Kidney (tissue), 13 donors: ENCODE measurements at regions not wholly inside any gene's neighbourhood (a gene's known extent, or its start where the extent isn't known, plus 50 kb on each side); places are given as distances from the start of the nearest gene placed in this dataset.
A peak's percentile ranks its signal among the peaks of the same experiment; 100 is the strongest.

ENCODE experiments used
- DNase-seq, 5 donors: peaks; one replicate each; pipeline ENCODE4 v3.0.0-alpha.2; 2013 to 2020
- FAIRE-seq: peaks from 2 replicates; lab custom pipeline; 2012; peaks lifted over from hg19 to GRCh38; lab: Jason Lieb, UNC
- H3K27ac ChIP-seq, 2 donors: one replicate each; pipeline ENCODE4 v1.7.0; 2013; ENCODE audit warnings: low read depth in 2 of 2, low read length in 2 of 2, inconsistent platforms in 1 of 2
- H3K27me3 ChIP-seq: one replicate; pipeline ENCODE4 v1.7.1; 2013; ENCODE audit warnings: low read length, inconsistent platforms; ENCODE audit not compliant: control insufficient read depth, insufficient read depth
- H3K36me3 ChIP-seq, 3 donors: one replicate each; pipeline versions ENCODE4 v1.7.0 to v1.7.1; 2013; ENCODE audit warnings: low read length in 3 of 3, control low read depth in 1 of 3, inconsistent platforms in 1 of 3; ENCODE audit not compliant: insufficient read depth in 3 of 3, control insufficient read depth in 2 of 3
- H3K4me1 ChIP-seq, 3 donors: one replicate each; pipeline versions ENCODE4 v1.7.0 to v1.7.1; 2013; ENCODE audit warnings: low read length in 3 of 3, inconsistent platforms in 1 of 3, low read depth in 1 of 3; ENCODE audit not compliant: control insufficient read depth in 2 of 3, insufficient read depth in 2 of 3
- H3K4me3 ChIP-seq, 3 donors: one replicate each; pipeline versions ENCODE4 v1.7.0 to v1.8.1; 2013; ENCODE audit warnings: low read length in 3 of 3, control low read depth in 1 of 3, inconsistent platforms in 1 of 3
- H3K9ac ChIP-seq, 3 donors: one replicate each; pipeline versions ENCODE4 v1.7.0 to v1.7.1; 2013; ENCODE audit warnings: low read length in 3 of 3, control low read depth in 1 of 3, inconsistent platforms in 1 of 3
- H3K9me3 ChIP-seq, 3 donors: one replicate each; pipeline versions ENCODE4 v1.7.0 to v1.7.1; 2013; ENCODE audit warnings: low read length in 3 of 3, control low read depth in 1 of 3, inconsistent platforms in 1 of 3; ENCODE audit not compliant: control insufficient read depth in 2 of 3, insufficient read depth in 1 of 3
- intact Hi-C: fragments of 100-400 bp; cut with DNase I; formaldehyde crosslinking; loops from one replicate; pipeline ENCODE4 v1.11.1; 2022
- TF ChIP-seq, protein P1 (sequence below): IDR thresholded peaks from 3 replicates; pipeline ENCODE4 v1.5.1; 2012; ENCODE audit warnings: mild to moderate bottlenecking, moderate library complexity, borderline replicate concordance; ENCODE audit not compliant: insufficient read depth; ENCODE audit errors: extremely low read depth
- donor health status: control.
- donor health status: control.
- donor health status: control.
- donor health status: control.
- donor health status: control.
- donor health status: DM: yes; HTN: yes; CAD: no.
- donor health status: Normal renal cell carcinoma (clear cell type).

DNA sequence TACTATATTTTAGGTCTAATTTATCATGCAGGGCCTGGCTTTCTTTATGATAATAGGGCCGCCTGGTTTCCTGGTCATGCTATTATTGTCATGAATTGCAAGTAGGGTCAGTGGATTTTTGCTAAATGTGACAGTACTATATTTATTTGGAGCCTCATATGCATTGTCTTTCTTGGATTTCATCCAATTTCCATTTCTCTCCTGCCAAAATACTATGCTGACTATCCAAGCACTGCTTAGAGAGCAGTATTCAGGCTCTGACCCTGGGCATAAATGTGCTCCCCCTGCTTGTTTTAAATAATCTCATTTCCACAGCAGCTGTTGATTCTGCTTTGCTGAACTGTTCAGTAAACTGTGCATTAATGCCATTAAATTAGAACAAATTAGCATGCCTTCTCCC lies 269.3 kb downstream of the GPM6A start:
- DNase-seq (peak in 2 of 5 donors; percentile 27 to 54), FAIRE-seq (no peak)
- Histone ChIP-seq H3K27me3 (no peaks in the 10 kb centered on the region), H3K4me3 (no peak overlapping the region), H3K9ac (no peak overlapping the region), H3K9me3 (no peaks in the 10 kb centered on the region), H3K4me1 (no peaks in the 10 kb centered on the region), H3K27ac (no peak overlapping the region), H3K36me3 (no peaks in the 10 kb centered on the region)
- intact Hi-C loops, result no loop called here
- TF ChIP-seq, protein P1, sequence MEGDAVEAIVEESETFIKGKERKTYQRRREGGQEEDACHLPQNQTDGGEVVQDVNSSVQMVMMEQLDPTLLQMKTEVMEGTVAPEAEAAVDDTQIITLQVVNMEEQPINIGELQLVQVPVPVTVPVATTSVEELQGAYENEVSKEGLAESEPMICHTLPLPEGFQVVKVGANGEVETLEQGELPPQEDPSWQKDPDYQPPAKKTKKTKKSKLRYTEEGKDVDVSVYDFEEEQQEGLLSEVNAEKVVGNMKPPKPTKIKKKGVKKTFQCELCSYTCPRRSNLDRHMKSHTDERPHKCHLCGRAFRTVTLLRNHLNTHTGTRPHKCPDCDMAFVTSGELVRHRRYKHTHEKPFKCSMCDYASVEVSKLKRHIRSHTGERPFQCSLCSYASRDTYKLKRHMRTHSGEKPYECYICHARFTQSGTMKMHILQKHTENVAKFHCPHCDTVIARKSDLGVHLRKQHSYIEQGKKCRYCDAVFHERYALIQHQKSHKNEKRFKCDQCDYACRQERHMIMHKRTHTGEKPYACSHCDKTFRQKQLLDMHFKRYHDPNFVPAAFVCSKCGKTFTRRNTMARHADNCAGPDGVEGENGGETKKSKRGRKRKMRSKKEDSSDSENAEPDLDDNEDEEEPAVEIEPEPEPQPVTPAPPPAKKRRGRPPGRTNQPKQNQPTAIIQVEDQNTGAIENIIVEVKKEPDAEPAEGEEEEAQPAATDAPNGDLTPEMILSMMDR, result no peak

DNA sequence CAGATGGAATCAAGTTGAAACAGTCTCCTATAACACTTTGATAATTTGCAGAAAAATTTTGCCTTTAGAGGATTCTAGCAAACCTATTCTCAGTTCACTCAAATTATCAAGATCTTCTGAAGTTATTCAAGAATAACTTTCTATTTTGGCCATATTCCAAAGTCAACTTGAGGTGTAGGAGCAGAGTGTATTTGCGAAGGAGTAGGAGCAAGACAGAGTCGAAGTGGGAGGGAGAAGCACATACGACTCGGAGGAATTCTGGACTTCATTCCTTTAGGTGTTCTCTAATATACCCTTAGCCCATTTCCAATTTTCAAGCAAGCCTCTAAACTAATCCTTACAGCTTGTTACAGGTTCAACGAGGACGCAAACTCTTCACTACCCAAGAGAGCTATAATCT lies 252.9 kb downstream of the GPM6A start:
- intact Hi-C loops, result no loop called here
- DNase-seq (peak in 1 of 5 donors; percentile 1), FAIRE-seq (no peak)
- Histone ChIP-seq H3K4me3 (no peak overlapping the region), H3K9ac (no peak overlapping the region), H3K36me3 (no peaks in the 10 kb centered on the region), H3K27me3 (no peaks in the 10 kb centered on the region), H3K9me3 (no peaks in the 10 kb centered on the region), H3K27ac (no peak overlapping the region), H3K4me1 (no peaks in the 10 kb centered on the region)
- TF ChIP-seq, protein P1, result no peak

DNA sequence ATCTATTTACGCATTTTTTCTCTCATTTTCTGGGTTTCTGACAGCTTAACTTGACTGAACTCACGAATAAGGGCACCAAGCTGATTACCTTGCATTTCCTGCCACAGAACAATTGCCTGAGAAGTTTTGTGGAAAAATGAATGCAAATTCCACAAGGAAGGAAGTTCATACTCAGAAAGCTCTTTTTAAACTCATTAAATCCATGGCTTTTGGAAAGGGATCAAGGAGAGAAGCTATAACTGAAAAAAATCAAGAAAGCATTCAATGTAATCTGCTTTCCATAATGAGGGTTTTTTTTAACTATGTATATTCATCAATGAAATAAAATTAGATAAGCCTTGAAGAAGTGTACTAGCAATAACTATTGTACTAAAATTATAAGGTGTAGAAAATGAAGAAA lies 252.5 kb downstream of the GPM6A start:
- Histone ChIP-seq H3K9me3 (no peaks in the 10 kb centered on the region), H3K4me1 (no peaks in the 10 kb centered on the region), H3K4me3 (no peak overlapping the region), H3K27me3 (no peaks in the 10 kb centered on the region), H3K9ac (no peak overlapping the region), H3K36me3 (no peaks in the 10 kb centered on the region), H3K27ac (no peak overlapping the region)
- DNase-seq (no peak), FAIRE-seq (no peak)
- TF ChIP-seq, protein P1, result no peak
- intact Hi-C loops, result no loop called here

DNA sequence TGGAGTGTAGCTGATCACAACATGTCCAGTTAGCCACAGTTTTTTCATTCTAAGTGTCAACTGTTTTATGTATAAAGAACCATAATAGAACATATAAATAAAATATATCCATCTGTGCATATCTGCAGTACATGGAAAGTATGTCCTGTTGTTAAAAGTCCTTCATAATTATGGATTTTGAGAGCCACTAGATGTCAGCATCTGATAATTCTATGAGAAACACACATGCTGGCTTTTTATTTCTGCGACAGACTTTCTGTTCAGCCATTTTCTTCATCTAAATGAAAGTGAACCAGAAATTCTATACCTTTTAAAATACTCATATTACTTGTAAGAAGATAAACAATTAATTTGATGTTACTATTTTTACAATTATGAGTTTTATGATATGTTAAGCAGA lies 251.5 kb downstream of the GPM6A start:
- Histone ChIP-seq H3K27ac (no peak overlapping the region), H3K4me1 (no peaks in the 10 kb centered on the region), H3K9ac (no peak overlapping the region), H3K36me3 (no peaks in the 10 kb centered on the region), H3K9me3 (no peaks in the 10 kb centered on the region), H3K4me3 (no peak overlapping the region), H3K27me3 (no peaks in the 10 kb centered on the region)
- DNase-seq, result peak in 2 of 5 donors; percentile 34 to 53
- TF ChIP-seq, protein P1, result no peak
- intact Hi-C loops, result no loop called here
- FAIRE-seq, result no peak
